ENCODE measurements at regions not wholly inside any gene's neighbourhood (a gene's known extent, or its start where the extent isn't known, plus 50 kb on each side); places are given as distances from the start of the nearest gene placed in this dataset.

DNA sequence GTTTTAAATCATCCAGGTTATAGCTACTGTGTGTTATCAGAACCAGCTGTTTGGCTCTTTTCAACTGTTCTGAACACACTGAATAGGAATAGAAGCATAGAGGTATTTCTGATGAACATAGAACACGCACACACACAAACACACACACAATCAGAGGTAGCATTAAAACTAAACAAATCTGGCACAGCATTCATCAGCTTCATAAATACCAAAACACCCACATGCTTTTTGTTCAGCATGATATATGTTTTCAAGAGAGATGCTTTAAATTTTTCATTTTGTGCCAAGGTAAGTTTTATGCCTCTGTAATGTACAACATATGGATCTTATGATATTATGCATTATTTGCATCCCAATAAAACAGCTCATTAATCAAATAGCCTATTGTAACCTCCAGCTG is 208.6 kb downstream of the GALC start:
- H3K4me1 ChIP-seq, result no peaks in the 10 kb centered on the region
- no peak overlapping the region for H3K4me3 ChIP-seq
- no peak for DNase-seq
- H3K27me3 ChIP-seq, result no peaks in the 10 kb centered on the region
- no peak overlapping the region for H3K27ac ChIP-seq
- no peaks in the 10 kb centered on the region for H3K36me3 ChIP-seq
- TF ChIP-seq, protein P1, sequence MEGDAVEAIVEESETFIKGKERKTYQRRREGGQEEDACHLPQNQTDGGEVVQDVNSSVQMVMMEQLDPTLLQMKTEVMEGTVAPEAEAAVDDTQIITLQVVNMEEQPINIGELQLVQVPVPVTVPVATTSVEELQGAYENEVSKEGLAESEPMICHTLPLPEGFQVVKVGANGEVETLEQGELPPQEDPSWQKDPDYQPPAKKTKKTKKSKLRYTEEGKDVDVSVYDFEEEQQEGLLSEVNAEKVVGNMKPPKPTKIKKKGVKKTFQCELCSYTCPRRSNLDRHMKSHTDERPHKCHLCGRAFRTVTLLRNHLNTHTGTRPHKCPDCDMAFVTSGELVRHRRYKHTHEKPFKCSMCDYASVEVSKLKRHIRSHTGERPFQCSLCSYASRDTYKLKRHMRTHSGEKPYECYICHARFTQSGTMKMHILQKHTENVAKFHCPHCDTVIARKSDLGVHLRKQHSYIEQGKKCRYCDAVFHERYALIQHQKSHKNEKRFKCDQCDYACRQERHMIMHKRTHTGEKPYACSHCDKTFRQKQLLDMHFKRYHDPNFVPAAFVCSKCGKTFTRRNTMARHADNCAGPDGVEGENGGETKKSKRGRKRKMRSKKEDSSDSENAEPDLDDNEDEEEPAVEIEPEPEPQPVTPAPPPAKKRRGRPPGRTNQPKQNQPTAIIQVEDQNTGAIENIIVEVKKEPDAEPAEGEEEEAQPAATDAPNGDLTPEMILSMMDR (IDR thresholded peaks at IDR 0.05), result no peak
- intact Hi-C loops (cut with DNase I; ENCODE audit: low total_unique reads), result no loop called here
- peaks cover 0 to 13% (median 0%) of the 10 kb centered on the region in 3 donors for H3K9me3 ChIP-seq

GRCh38 chr14:87783071-87783470 is 209.9 kb downstream of the GALC start:
- H3K27me3 ChIP-seq, result no peaks in the 10 kb centered on the region
- no peak overlapping the region for H3K4me3 ChIP-seq
- DNase-seq, result no peak
- H3K36me3 ChIP-seq, result no peaks in the 10 kb centered on the region
- TF ChIP-seq, protein P1 (IDR thresholded peaks at IDR 0.05), result no peak
- H3K27ac ChIP-seq, result no peak overlapping the region
- intact Hi-C loops (cut with DNase I; ENCODE audit: low total_unique reads), result no loop called here
- H3K9me3 ChIP-seq, result peaks cover 0 to 13% (median 0%) of the 10 kb centered on the region in 3 donors
- H3K4me1 ChIP-seq, result no peaks in the 10 kb centered on the region

- Histone ChIP-seq H3K4me1 (no peaks in the 10 kb centered on the region), H3K36me3 (no peaks in the 10 kb centered on the region), H3K4me3 (no peak overlapping the region), H3K27me3 (no peaks in the 10 kb centered on the region), H3K27ac (no peak overlapping the region), H3K9me3 (peaks cover 0 to 8% (median 0%) of the 10 kb centered on the region in 3 donors)
- TF ChIP-seq, protein P1 (IDR thresholded peaks at IDR 0.05), result no peak
- DNase-seq, result no peak
- intact Hi-C loops (cut with DNase I; ENCODE audit: low total_unique reads), result no loop called here
These were observed 220.1 kb downstream of the GALC start for GRCh38 chr14:87772854-87773253.

DNA sequence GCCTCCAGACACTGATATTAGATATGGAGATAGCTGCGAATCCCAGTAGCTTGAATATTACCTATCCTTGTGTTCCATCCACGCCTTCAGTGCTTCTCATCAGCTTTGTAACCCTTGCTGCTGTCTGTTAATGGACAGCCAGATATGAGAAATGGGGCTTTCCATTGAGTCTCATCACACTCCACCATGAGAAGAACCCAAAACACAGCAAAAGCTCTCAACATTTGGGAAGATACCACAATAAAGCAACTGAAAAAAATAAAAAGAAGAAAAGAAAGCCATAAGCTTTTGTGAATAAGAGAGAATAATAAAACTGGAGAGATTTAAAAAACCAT is 225.4 kb downstream of the GALC start:
- TF ChIP-seq, protein P1 (IDR thresholded peaks at IDR 0.05), result no peak
- no peaks in the 10 kb centered on the region for H3K27me3 ChIP-seq

DNA sequence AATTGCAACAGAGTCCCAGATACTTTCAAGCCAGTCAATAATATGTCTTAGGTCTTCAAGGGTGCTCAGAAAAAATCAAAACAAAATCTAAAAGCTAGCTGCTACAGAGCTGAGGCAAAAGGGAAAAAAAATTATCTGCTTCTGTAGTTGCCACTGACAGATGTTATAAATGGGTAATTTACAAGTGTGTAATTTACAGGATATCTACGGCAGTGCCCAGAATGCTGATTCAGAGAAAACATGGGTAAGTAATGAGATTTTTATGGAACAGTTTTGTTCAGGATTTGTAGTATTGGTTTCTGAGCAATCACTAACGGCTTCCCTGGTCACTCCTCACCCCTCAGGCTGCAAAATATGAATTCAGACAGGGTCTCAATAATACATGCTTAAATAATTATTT is 234.1 kb downstream of the GALC start:
- DNase-seq, result no peak

More for the DNA sequence above, 225.4 kb downstream of the GALC start:
- Histone ChIP-seq H3K36me3 (no peaks in the 10 kb centered on the region), H3K4me1 (no peaks in the 10 kb centered on the region), H3K27ac (no peak overlapping the region), H3K9me3 (peaks cover 0 to 11% (median 0%) of the 10 kb centered on the region in 3 donors), H3K4me3 (no peak overlapping the region)
- no peak for DNase-seq
- intact Hi-C loops (cut with DNase I; ENCODE audit: low total_unique reads), result no loop called here

More for the DNA sequence above, 234.1 kb downstream of the GALC start:
- no peak overlapping the region for H3K27ac ChIP-seq
- TF ChIP-seq, protein P1 (IDR thresholded peaks at IDR 0.05), result no peak
- H3K27me3 ChIP-seq, result no peaks in the 10 kb centered on the region
- intact Hi-C loops (cut with DNase I; ENCODE audit: low total_unique reads), result no loop called here
- H3K36me3 ChIP-seq, result no peaks in the 10 kb centered on the region
- H3K9me3 ChIP-seq, result peaks cover 0 to 24% (median 0%) of the 10 kb centered on the region in 3 donors
- H3K4me3 ChIP-seq, result no peak overlapping the region
- H3K4me1 ChIP-seq, result no peaks in the 10 kb centered on the region
